WI38 (cell line): ENCODE measurements at regions not wholly inside any gene's neighbourhood (a gene's known extent, or its start where the extent isn't known, plus 50 kb on each side); places are given as distances from the start of the nearest gene placed in this dataset.

ENCODE experiments used
- H3K4me3 ChIP-seq: 2 replicates; pipeline ENCODE4 v1.5.1; 2011; ENCODE audit warnings: low read depth, mild to moderate bottlenecking, control low read depth, low read length
- CTCF ChIP-seq: IDR thresholded peaks from 2 replicates; pipeline ENCODE4 v1.5.1; 2012; ENCODE audit warnings: low read depth, mild to moderate bottlenecking, control low read depth, low read length

DNA sequence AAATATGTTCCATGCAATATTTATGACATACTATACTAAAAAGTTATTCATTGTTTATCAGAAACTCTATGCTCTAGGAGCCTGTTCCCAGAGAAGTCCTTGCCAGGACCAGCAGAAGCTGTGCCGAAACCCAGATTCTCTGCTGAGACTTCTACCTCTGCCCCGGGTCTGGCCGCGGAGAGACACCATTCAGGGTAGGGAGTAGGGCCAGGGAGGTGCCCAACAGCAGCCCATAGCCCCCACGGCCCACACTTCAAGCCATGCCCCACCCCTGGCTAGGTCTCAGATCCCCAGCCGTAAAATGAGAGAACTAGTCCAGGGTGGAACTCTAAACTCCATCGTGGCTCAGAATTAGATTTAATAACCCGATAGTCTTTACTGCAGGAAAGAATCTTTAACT is 102.9 kb downstream of the ZFP36L2 start:
- H3K4me3 ChIP-seq, result no peak overlapping the region
- no peak for TF ChIP-seq CTCF

DNA sequence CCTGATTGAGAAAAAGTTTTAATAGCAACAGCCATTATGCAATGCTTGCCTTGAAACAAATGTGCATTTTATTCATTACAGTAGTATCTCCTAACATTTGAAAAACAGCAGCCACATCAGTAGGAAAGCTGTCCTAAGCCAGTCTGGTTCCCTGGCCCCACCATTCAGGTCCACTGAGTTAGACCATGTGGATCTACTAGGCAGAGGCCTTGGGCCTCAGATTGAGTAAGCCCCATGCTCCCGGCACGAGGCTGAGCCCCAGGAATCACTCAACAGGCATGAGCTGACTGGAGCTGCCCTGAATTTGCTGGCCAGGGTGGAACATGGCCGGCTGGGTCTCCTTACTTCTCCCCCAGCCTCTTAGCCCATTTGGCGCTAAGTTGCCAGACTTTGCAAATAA is 103.4 kb downstream of the ZFP36L2 start:
- no peak for TF ChIP-seq CTCF
- no peak overlapping the region for H3K4me3 ChIP-seq

DNA sequence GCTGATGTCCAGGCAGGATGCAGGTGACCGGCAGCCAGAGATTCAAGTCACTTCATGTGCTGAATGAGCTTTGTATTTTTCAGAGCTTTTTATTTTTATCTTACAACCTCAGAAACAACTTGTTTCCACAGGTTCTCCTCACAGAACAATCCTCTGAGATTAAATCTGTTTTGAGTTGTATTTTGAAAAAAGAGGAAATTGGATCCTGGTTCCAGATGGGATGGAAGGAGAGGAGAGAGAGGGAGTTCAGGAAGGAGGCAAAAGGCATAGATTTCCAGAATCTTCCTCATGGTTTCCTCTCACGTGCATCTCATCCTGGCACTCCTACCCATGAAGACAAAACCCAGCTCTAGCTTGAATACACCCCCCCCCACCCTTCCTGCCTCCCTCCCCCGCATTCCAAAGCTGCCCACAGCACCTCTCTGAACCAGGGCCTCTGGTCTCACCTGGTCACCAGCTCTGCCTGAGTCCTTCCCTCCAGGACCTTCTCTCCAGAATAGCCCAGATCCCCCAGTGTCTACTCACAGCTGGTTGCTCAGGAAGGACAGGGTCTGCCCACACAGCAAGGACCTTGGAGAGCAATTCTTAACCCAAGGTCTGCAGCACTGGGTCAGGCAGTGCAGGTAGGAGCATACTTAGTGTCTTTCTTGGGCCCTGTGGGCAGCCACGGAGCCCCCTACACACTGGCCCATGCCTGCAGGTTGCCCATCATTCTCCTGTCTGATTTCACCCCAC is 104.7 kb downstream of the ZFP36L2 start:
- TF ChIP-seq CTCF, result no peak
- H3K4me3 ChIP-seq, result no peak overlapping the region

- no peak overlapping the region for H3K4me3 ChIP-seq
- no peak for TF ChIP-seq CTCF
Measured at GRCh38 chr2:43119303-43119702, 107.1 kb downstream of the ZFP36L2 start.

DNA sequence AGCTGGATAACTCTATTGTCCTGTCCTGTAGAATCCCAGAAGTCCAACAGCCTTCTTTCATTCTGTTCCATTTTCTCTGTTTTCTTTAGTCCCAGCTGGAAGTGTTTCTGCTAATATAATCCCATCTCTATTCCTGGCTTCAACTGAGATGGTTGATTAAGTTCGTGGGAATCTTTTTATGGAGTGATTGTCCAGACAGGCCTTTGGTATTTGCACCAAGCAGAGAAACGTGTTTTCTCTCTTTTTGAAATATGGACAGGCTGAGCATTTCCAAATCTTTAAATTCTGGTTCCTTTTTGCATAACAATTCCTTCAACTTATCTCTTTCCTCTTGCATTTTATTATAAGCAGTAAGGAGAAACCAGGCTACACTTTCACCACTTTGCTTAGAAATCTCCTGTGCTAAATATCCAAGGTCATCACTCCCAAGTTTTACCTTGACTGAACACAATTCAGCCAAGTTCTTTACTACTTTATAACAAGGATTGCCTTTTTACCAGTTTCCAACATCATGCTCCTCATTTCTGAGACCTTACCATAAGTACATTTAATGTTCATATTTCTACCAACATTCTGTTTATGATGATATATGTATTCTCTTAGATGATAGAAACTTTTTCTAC is 108.8 kb downstream of the ZFP36L2 start:
- H3K4me3 ChIP-seq, result no peak overlapping the region

GRCh38 chr2:43116988-43117387 is 109.4 kb downstream of the ZFP36L2 start:
- no peak overlapping the region for H3K4me3 ChIP-seq
- TF ChIP-seq CTCF, result no peak

More for the DNA sequence above, 108.8 kb downstream of the ZFP36L2 start:
- no peak for TF ChIP-seq CTCF

DNA sequence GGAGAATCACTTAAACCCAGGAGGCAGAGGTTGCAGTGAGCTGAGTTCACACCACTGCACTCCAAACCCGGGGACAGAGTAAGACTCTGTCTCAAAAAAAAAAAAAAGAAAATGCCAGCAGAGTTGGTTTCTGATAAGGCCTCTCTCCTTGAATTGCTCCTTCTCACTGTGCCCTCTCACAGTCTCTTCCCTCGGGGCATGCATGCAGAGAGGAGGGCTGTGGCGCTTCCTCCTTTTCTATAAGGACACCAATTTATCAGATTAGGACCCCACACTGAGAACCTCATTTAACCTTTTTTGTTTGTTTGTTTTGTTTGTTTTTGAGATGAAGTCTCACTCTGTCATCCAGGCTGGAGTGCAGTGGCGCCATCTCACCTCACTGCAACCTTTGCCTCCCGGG is 110.5 kb downstream of the ZFP36L2 start:
- TF ChIP-seq CTCF, result no peak
- H3K4me3 ChIP-seq, result no peak overlapping the region
